Hippocampal formation (tissue), 2 donors: ENCODE measurements at regions not wholly inside any gene's neighbourhood (a gene's known extent, or its start where the extent isn't known, plus 50 kb on each side); places are given as distances from the start of the nearest gene placed in this dataset.
"Not testable (repeated sequence)": the region's sequence is repeated elsewhere in the genome, so short reads cannot be mapped to it uniquely, and the experiment has no call there.

Experiments used
- DNase-seq, 2 donors: peaks; one replicate each; lab custom pipeline; 2025; lab: John Stamatoyannopoulos, UW

DNA sequence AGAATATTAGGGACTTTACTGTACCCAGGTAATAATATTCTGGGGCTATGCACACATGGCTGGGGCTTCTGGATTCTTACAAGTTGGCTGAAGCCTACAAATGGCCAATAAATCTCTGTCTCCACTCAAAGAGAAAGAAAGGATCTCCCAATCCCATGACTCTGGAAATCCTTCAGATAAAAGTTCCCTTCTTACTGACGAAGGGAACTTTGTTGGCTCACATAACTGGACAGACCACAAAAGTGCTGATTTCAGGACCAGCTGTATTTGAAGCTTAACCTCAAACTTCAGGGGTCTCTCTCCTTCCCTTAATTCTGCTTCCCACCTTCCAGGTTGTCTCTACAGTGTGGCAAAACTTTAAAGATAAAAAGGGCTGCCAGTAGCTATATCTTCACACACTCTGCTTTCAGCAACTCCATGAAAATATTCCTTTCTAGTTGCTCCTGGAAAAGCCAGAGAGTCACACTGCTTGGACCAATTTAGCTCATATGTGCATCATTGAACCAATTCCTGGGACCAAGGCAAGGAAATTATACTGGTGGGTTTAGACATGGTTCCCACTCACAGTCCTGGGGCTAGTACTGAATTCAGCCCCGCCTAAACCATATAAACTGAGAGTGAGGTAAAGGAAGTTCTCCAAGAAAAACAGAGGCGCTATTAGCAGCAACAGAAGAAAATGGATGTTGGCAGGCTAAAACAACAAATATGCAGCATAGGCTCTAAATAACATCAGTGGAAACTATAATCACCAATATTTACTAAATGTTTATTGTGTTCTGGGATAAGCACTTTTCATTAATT, 290.0 kb upstream of the GADL1 start:
- DNase-seq: no peak

DNA sequence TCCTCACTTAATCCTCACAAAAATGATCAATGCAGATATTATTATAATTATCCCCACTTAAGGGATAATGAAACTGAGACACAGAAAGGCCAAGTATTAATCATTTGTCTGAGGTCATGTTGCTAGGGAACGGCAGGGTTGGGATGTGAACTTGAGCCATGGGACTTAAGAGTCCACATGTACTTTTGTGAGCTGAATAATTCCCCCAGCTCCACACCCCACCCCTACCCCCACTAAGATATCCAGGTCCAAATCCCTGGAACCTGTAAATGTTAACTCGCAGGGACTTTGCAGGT, 290.5 kb upstream of the GADL1 start:
- DNase-seq: no peak

DNA sequence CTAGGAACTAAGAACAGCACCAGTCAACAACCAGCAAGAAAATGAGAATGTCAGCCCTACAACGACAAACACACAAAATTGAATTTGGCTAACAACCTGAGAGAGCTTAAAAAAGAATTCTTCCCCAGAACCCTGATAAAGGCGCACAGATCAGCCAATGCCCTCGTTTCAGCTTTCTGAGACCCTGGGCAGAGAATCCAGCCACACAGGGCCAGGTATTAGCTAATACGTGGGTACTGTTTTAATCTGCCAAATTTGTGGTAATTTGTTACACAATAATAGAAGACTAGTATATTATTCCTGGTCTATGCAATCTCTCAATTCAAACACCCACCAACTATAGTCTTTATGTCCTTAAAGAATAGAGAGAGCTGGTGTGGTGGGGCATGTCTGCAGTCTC, 291.6 kb upstream of the GADL1 start:
- no peak for DNase-seq

DNA sequence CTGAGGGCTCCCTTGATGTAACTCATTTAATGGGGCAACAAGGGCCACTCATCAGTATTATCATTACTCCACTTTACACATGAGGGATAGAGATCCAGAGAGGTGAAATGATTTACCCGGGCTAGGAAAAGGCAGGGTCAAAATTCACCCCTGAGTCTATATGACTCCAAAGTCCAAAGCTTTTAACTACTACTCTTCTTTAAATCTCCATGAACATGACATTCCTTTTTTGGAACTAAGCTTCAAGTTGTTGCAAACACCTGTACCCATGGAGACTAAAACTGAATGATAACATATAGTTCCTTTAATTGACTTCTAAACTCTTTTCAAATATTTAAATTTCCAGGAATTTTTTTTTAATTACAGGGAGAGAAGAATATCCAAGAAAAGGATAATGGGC, 292.9 kb upstream of the GADL1 start:
- no peak for DNase-seq

DNA sequence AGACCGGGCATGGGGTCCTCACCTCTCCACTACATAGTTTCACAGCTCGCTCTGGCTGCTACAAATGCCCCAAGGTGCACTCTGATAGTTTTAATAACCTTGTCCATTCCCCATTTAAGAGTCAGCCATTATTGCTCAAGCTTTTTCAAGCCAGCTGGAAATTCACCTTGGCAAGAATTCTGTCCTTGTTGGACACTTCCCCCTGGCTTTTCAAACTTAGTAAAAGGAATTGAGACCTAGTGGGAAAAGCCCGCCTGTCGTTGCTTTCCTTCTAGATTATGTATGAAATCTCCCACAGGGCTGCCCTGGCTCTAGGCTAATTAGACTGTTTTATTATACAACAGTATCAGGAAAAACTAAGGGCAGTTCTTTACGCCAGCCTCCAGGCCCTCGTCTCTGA, 293.7 kb upstream of the GADL1 start:
- peak in 1 of 2 donors; percentile 1 for DNase-seq

DNA sequence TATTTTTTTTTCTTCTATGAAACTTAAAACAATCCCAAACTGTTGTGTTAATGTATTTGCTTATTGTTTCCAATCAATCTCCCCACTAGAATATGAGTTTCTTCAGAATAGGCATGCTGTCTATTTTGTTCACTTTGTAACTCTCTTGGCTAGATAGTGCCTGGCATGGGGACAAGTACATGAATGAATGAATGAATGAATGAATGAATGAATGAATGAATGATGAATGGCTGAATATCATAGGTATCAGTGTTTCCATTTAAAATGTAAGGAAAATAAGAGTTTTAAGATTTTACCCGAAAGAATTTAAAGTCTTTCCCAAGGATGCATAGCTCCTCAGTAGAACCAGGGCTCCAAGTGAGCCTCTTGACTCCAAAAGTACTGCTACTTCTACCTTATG, 294.9 kb upstream of the GADL1 start:
- DNase-seq: no peak

DNA sequence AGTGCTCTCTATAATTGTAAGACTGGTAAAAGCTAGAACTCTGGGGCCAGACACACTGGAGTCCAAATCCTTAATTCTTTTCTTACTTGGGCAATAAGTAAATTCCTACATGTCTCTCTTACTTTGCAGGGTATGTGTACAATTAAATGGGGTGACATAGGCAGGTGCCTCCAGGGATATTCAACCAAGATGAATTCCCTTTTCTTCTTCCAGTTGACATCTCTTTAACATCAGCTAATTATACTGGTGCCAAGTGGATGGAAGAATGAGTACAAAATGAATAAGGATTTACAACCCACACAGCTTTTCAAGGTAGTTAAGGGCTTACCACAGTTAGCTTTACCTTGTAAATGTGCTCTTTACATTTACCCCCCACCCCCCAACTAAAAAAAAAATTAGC, 295.5 kb upstream of the GADL1 start:
- no peak for DNase-seq

DNA sequence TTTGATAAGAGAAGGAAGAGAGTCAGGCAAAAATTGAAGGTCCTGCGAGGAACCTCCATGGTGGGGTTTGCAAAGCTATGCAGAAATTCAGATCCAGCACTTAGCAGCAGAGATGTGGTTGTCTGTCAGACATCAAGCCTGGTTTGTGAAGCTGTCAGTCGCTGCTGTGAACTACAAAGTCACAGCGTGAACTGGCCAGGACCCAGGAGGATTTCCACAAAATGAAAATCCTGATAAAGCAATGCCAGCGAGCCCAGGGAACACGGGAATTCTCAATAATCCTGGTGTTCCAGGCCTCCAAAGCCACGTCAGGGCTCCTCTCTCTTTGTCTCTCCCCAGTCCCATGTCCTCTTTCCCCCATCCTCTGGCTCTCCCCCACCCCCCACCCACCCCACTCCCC, 296.9 kb upstream of the GADL1 start:
- no peak for DNase-seq

DNA sequence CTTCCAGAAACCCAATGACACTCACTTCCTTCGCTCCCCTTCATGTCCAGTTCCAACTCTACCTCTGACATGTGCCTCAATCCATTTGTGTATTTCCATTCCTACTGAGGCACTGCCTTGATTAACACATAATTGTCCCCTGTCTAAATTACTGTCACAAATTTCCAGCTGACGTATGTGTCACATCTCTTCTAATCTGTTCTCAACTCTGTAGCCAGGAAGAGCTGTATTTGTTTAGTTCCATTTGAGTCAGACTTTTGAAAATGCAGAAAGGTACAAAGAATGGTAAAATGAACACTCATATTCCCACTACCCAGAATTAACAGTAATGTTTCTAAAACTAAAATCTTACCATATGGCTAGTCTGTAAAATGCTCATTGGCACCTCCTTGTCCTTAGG, 299.0 kb upstream of the GADL1 start:
- DNase-seq: no peak

DNA sequence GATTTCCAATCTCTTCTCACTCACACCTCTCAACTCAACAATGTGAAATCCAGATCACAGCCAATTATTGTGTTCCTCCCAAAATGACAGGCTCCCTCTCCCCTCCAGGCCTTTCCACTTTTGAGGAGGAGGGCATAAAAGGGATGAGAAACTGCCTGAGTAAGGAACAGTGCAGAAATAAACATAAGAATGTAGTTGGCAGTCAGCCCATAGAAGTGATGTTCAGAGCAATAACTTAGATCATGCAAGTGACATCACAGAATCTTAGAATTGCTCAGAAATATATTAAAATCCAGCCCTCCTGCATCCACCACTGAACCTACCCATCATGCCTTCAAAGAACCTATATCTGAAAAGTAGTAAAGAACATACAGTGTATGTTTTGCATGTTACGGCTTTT, 299.4 kb upstream of the GADL1 start:
- DNase-seq: no peak

DNA sequence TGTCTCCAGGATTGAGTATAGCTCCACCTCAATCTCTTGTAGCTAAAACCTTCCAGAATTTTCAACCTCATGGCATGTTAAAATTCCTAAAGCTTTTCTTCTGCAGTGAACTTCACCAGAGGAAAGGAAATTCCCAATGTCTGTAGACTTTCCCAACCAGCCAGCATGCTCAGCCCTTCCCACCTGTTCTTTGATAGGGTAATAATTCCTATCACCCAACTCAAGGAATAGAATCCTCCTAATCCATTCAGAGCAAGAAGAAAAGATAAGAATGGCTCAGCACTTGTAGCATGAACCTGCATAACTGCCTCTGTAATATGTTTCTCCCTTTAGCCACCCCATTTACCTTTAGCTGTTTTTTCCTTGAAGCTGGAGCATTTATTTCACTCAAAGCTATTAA, 301.8 kb upstream of the GADL1 start:
- no peak for DNase-seq

DNA sequence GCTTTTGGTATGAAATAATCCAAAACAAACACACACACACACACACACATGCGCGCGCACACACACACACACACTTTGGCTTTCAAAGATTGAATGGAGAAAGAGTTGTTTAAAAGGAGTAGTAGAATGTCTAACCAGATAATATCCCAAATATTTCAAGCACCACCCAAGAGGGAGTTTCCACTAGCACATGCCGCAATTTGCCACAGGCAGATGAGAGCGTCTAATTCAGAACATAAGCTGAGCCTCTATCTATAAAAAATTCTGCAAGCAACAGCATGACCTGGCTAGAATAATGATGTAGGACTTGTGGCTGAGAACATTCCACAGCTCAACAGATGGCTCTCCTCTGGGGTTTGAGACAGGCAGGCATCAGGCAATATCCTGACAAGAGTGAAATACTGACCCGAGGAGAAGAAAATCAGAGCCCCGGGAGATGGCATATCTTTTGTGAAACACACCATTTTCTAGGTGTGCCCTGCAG, 302.5 kb upstream of the GADL1 start:
- DNase-seq: no peak

DNA sequence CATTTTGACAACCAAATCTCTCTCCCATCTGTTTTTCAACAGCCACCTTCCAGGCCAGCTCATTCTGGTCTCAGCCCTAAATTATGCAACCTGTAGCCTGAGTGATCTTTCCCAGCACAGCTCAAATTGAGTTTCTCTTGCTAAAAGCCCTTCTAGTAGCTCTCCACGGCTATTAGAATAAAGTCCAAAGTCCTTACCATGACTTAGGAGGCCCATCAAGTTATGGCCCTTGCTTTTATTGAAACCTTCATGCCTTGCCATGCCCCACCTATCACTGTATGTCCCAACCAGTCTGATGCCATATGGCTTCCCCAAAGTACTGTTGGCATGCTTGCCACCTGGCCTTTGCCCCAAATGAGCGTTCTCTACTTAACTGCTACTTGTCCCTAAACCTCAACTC, 303.5 kb upstream of the GADL1 start:
- no peak for DNase-seq

DNA sequence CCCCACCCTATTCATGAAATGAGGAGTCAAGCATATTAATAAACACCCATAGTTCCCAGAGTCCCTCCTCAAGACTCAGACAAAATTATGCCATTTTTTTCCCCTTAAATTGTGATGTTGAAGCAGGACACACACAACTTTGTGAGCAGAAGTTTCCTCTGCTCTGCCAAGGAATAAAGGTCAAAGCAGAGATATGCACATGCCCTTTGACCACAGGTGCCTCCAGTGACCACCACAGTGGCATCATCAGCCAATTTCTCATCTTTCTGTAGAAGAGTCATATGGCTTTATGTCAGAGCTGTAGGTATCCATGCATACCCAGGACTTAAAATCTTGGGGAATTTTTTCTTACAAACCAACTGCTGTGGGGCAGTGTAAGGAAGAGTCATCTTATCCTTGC, 304.4 kb upstream of the GADL1 start:
- DNase-seq: no peak

DNA sequence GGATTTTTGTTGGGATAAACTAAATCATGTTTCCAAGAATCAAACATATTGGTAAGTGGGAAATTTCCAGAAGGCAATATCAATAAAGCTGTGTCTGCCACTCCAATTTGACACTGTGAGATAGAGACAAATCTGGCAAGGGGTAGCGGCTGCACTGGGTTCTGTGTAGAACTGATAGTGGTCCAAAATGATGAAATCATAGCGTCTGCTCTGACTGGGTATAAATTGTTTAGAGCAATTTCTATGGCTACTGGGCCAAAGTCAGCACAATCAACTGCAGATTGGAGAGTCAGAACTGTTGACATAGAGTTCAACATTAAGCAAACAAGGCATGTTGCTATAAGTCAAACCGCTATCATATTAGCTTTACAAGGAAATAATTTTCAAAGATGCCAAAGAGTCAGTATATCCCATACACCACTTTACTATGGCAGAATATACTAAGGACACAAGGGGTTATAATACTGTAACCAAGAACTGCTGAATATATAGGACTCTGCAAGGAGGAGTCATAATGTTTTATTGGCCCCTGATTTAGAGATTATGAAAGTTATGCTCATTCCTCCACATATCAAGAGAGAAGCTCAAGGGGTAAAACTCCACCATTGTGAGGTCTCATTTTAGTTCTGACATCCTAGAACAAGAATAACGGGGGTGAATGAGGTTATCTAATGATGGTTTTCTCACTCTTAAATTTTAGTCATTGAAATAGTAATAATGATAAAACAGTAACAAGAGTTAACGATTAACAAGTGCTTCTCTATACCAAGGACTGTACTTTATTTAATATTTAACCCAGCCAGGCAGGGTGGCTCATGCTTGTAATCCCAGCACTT, 309.7 kb upstream of the GADL1 start:
- no peak for DNase-seq

DNA sequence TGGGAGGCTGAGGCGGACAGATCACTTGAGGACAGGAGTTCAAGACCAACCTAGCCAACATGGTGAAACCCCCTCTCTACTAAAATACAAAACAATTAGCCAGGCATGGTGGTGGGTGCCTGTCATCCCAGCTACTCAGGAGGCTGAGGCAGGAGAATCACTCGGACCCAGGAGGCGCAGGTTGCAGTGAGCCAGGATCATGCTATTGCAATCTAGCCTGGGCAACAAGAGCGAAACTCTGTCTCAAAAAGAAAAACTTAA, 310.3 kb upstream of the GADL1 start:
- not testable (repeated sequence) for DNase-seq

DNA sequence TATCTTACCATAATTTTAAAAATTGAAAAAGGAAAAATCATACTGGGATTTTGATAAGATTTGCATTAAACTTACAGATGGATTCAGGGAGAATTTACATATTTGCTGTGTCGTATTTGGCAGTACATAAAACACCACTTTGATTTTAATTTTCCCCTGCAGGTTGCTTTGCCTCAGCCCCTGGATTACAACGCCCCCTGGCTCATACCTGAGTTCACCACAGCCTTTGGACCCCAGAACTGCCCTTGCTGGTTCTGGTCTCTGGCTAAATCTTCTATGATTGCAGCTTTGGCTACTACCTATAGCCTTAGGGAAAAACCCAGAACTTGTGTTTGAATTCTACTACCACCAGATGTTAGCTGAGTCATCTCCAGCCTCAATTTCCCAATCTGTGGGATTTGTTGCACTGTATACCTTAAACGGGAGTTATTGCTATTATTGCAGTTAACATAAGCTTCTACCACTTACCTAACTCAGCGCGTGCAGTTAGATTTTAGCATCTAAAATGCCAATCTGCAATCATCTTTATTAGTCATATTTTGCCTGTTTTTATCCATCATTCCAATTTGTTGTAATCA, 315.7 kb upstream of the GADL1 start:
- no peak for DNase-seq

DNA sequence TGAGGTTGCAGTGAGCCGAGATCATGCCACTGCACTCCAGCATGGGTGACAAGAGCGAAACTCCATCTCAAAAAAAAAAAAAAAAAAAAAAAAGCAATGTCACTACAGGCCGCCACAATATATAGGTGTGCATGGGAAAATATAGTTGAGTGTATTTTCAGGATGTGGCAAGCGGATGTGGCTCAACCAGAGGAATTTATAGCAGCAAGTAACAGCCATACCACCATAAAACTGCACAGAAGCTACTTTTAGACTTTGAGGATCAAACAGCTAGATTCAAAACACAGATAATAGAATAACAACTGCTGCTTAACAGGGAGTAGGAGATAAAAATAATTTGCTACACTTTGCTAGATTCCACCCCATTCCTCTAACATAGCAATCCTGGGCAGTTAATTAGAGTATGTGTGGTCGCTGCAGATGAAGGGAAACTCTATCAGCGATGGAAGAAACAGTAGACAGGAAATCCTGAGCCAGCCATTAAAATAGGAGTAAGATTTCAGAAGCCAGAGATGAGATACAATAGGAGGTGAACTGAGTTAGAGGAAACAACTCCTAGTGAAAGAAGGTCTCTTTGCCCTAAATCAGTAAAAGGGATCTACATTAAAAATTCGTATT, 318.7 kb upstream of the STT3B start:
- DNase-seq: no peak

DNA sequence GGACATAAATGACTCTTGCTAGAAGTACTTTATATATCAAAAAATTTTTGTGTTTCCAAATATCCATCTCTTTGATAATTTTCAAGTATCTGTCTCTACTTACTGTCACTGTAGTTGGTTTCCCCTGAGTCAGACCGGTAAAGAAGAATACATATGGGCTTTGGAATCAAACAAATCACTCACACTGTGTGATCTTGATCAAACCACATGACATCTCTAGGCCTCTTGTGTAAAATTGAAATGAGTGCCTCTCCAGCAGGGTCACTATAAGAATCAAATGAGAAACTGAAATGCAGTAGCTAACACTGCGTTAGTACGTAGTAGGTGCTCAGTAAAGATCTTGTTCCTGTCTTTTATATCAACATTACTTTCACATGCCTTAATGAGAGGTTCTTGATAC, 314.6 kb upstream of the STT3B start:
- no peak for DNase-seq

DNA sequence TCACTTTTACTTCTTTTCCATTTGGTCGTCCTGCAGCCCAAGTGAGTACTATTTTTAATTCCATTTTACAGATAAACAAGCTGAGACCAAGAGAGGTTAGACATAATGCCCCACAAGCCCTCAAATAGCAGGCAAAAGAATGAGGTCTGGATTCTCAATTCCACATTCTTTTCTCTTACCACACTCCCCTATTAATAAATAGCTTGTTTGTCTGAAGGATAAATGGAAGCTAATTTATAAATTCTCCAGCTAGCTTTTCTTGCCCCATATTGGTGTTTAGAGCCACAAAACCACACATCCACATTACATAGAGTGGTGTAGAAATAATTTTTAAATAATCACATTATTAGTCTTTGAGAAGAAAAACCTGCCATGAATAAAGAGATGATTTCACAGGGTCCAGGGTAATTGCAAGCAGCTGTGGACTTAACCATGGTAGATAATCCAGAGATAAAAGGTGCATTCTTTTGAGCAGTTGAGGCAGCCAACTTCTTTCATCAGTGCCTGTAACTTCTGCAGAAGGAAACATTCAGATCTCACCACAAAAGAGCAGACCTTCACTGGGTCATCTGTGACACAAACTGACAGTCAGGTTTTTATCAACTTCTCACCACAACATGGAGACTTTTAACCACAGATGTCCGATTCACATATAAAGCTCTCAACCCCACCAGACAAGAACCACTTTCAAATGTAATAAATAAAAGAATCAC, 313.4 kb upstream of the STT3B start:
- no peak for DNase-seq

DNA sequence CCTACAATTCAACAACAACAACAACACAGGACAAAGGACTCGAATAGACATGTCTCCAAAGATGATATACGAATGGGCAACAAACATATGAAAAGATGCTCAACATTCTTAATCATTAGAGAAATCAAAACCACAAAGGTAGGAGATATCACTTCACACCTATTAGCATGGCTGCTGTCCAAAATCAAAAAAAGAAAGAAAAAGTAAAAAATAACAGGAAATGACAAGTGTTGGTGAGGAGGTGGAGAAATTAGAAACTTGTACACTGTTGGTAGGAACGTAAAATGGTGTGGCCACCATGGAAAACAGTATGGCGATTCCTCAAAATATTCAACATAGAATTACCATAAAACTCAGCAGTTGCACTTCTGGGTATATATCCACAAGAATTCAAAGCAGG, 312.3 kb upstream of the STT3B start:
- no peak for DNase-seq

DNA sequence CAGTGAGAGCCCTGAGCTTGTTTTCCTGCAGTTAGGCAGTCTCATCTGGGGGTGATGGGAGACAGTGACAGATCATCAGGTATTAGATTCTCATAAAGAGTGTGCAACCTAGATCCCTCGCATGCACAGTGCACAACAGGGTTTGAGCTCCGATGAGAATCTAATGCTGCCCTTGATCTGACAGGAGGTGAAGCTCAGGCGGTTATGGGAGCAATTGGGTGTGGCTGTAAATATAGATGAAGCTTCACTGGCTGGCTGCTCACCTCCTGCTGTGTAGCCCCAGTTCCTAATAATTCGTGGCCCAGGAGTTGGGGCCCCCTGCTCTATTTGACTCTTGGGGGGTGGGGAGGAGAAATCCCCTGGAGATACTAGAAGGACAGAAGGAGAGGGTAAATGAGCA, 309.4 kb upstream of the STT3B start:
- no peak for DNase-seq
